IMR-90 (cell line): ENCODE measurements at regions not wholly inside any gene's neighbourhood (a gene's known extent, or its start where the extent isn't known, plus 50 kb on each side); places are given as distances from the start of the nearest gene placed in this dataset.

ENCODE experiments used
- ATAC-seq: fragments of 200-7000 bp; cut with Tn5 transposase; 2 replicates; pipeline ENCODE4 v1.9.1; 2020; ENCODE audit warnings: low read depth, mild to moderate bottlenecking, moderate library complexity
- BruUV-seq: library from RNA; stranded (reverse); fragments of 400-500 nt; replicated peaks from 2 replicates; lab custom pipeline; 2021; lab: Mats Ljungman, UMichigan
- CTCF ChIA-PET: fragments of 300-600 bp; formaldehyde crosslinking; extraction: SDS; loops from one replicate; lab custom pipeline; 2021; ENCODE audit warnings: antibody characterized with exemption; lab: Yijun Ruan, JAX
- POLR2A ChIA-PET: fragments of 300-600 bp; sonication (Branson Sonifier 250); formaldehyde crosslinking; loops from one replicate; lab custom pipeline; 2022; ENCODE audit warnings: antibody characterized with exemption; ENCODE audit not compliant: unreplicated experiment; lab: Charles Lee
- DNase-seq: peaks from one replicate; pipeline ENCODE4 v3.0.0; 2013
- H2AFZ ChIP-seq: replicated peaks from 2 replicates; pipeline ENCODE3; 2013; ENCODE audit warnings: low read length, mild to moderate bottlenecking; ENCODE audit not compliant: poor library complexity
- H2AK5ac ChIP-seq: 2 replicates; pipeline ENCODE4 v1.6.1; 2013; ENCODE audit warnings: low read depth, low read length, inconsistent platforms
- H2AK9ac ChIP-seq: replicated peaks from 2 replicates; pipeline ENCODE3; 2013; ENCODE audit warnings: mild to moderate bottlenecking, low read depth, low read length, moderate library complexity; ENCODE audit not compliant: poor library complexity
- H2BK120ac ChIP-seq: 2 replicates; pipeline ENCODE4 v1.6.1; 2013; ENCODE audit warnings: low read depth, low read length, inconsistent platforms
- H2BK15ac ChIP-seq: 3 replicates; pipeline ENCODE4 v1.6.1; 2013; ENCODE audit warnings: low read depth, low read length, inconsistent platforms
- H2BK20ac ChIP-seq: 2 replicates; pipeline ENCODE4 v1.6.1; 2013; ENCODE audit warnings: low read depth, mild to moderate bottlenecking, inconsistent platforms, low read length, moderate library complexity
- H2BK5ac ChIP-seq: 2 replicates; pipeline ENCODE4 v1.6.1; 2013; ENCODE audit warnings: mild to moderate bottlenecking, low read depth, low read length, inconsistent platforms; ENCODE audit not compliant: poor library complexity, severe bottlenecking
- H3K14ac ChIP-seq: replicated peaks from 2 replicates; pipeline ENCODE4 v1.6.1; 2013; ENCODE audit warnings: low read depth, low read length, inconsistent platforms
- H3K18ac ChIP-seq: 2 replicates; pipeline ENCODE4 v1.6.1; 2013; ENCODE audit warnings: low read depth, low read length, control low read depth
- H3K23ac ChIP-seq: 2 replicates; pipeline ENCODE4 v1.6.1; 2013; ENCODE audit warnings: low read depth, low read length, inconsistent platforms
- H3K27ac ChIP-seq: 2 replicates; pipeline ENCODE4 v1.5.1; 2013; ENCODE audit warnings: mild to moderate bottlenecking, control low read depth, low read length; ENCODE audit not compliant: insufficient read depth
- H3K27me3 ChIP-seq: 2 replicates; pipeline ENCODE4 v1.6.1; 2013; ENCODE audit warnings: low read length; ENCODE audit not compliant: control insufficient read depth, insufficient read depth
- H3K36me3 ChIP-seq: 2 replicates; pipeline ENCODE4 v1.6.1; 2013; ENCODE audit warnings: low read length, mixed read lengths; ENCODE audit not compliant: control insufficient read depth, insufficient read depth
- H3K4ac ChIP-seq: 2 replicates; pipeline ENCODE4 v1.6.1; 2013; ENCODE audit warnings: low read depth, low read length, inconsistent platforms
- H3K4me1 ChIP-seq: 2 replicates; pipeline ENCODE4 v1.6.1; 2013; ENCODE audit warnings: low read length, mixed read lengths; ENCODE audit not compliant: control insufficient read depth, insufficient read depth
- H3K4me2 ChIP-seq: 2 replicates; pipeline ENCODE4 v1.6.1; 2013; ENCODE audit warnings: low read depth, mild to moderate bottlenecking, control low read depth, low read length, moderate library complexity
- H3K4me3 ChIP-seq: 2 replicates; pipeline ENCODE4 v1.5.1; 2013; ENCODE audit warnings: low read depth, mild to moderate bottlenecking, control low read depth, low read length, moderate library complexity; ENCODE audit not compliant: insufficient read depth
- H3K56ac ChIP-seq: 2 replicates; pipeline ENCODE4 v1.6.1; 2013; ENCODE audit warnings: low read length, inconsistent platforms; ENCODE audit not compliant: insufficient read depth; ENCODE audit errors: extremely low read depth
- H3K79me1 ChIP-seq, 2 experiments: 2 replicates each; pipeline ENCODE4 v1.6.1; 2013; ENCODE audit warnings: low read length in 2 of 2, inconsistent platforms in 1 of 2, low read depth in 1 of 2
- H3K9ac ChIP-seq: 2 replicates; pipeline ENCODE4 v1.6.1; 2013; ENCODE audit warnings: low read depth, low read length, control low read depth
- H3K9me1 ChIP-seq: 2 replicates; pipeline ENCODE4 v1.6.1; 2013; ENCODE audit warnings: low read length, inconsistent platforms; ENCODE audit not compliant: insufficient read depth
- H3K9me3 ChIP-seq: 2 replicates; pipeline ENCODE4 v1.6.1; 2013; ENCODE audit warnings: low read length; ENCODE audit not compliant: control insufficient read depth, insufficient read depth
- H4K20me1 ChIP-seq: 2 replicates; pipeline ENCODE4 v1.6.1; 2013; ENCODE audit warnings: low read length, inconsistent platforms; ENCODE audit not compliant: insufficient read depth
- H4K5ac ChIP-seq: 2 replicates; pipeline ENCODE4 v1.6.1; 2013; ENCODE audit warnings: mild to moderate bottlenecking, low read depth, low read length, control low read depth
- H4K8ac ChIP-seq, 2 experiments: 2 replicates each; pipeline ENCODE4 v1.6.1; 2013; ENCODE audit warnings: low read depth in 2 of 2, low read length in 2 of 2, control low read depth in 1 of 2, inconsistent platforms in 1 of 2
- H4K91ac ChIP-seq: 2 replicates; pipeline ENCODE4 v1.6.1; 2013; ENCODE audit warnings: low read depth, low read length, inconsistent platforms; ENCODE audit not compliant: insufficient read depth
- BHLHE40 ChIP-seq: fragments of 150-350 bp; IDR thresholded peaks from 2 replicates; pipeline ENCODE4 v1.6.1; 2016; ENCODE audit warnings: mild to moderate bottlenecking, low read depth, low read length
- CEBPB ChIP-seq: IDR thresholded peaks from 2 replicates; pipeline ENCODE4 v1.6.1; 2012; ENCODE audit warnings: low read depth, low read length, improper control_type of control experiment
- CHD1 ChIP-seq: IDR thresholded peaks from 2 replicates; pipeline ENCODE4 v1.6.1; 2012; ENCODE audit warnings: low read depth, low read length, improper control_type of control experiment
- ELK1 ChIP-seq: fragments of 150-350 bp; IDR thresholded peaks from 2 replicates; pipeline ENCODE4 v1.6.1; 2016; ENCODE audit warnings: low read depth, mild to moderate bottlenecking, low read length, moderate library complexity, borderline replicate concordance
- MXI1 ChIP-seq: IDR thresholded peaks from 2 replicates; pipeline ENCODE4 v1.6.1; 2012; ENCODE audit warnings: low read depth, mild to moderate bottlenecking, low read length, moderate library complexity, borderline replicate concordance
- NFE2L2 ChIP-seq: fragments of 150-350 bp; IDR thresholded peaks from 2 replicates; pipeline ENCODE4 v1.6.1; 2016; ENCODE audit warnings: low read depth, mild to moderate bottlenecking, low read length
- POLR2A ChIP-seq: IDR thresholded peaks from 2 replicates; pipeline ENCODE4 v1.6.1; 2012; ENCODE audit warnings: mild to moderate bottlenecking, low read depth, low read length
- RCOR1 ChIP-seq: IDR thresholded peaks from 2 replicates; pipeline ENCODE4 v1.6.1; 2012; ENCODE audit warnings: mild to moderate bottlenecking, low read length, improper control_type of control experiment; ENCODE audit not compliant: insufficient replicate concordance
- RFX5 ChIP-seq: IDR thresholded peaks from 2 replicates; pipeline ENCODE4 v1.8.0; 2012; ENCODE audit warnings: low read depth, mild to moderate bottlenecking, low read length, moderate library complexity
- SMC3 ChIP-seq: fragments of 150-350 bp; IDR thresholded peaks from 2 replicates; pipeline ENCODE4 v1.6.1; 2016; ENCODE audit warnings: low read depth, mild to moderate bottlenecking, antibody characterized with exemption, low read length, moderate library complexity
- WGBS, 2 experiments: methylation state at CpG; one replicate each; pipeline versions ENCODE4 v1.1.5 to v1.1.7; 2013; ENCODE audit warnings: missing lambda C conversion rate in 2 of 2; ENCODE audit not compliant: insufficient read length in 1 of 2; ENCODE audit errors: extremely low coverage in 2 of 2; 5-methylcytosine and 5-hydroxymethylcytosine counted together
- dilution Hi-C: fragments of 300-500 bp; cut with HindIII; formaldehyde crosslinking; loops from one replicate; pipeline ENCODE4 v1.14.3; 2018; ENCODE audit warnings: low sequenced_read_pairs; ENCODE audit not compliant: unreplicated experiment
- in situ Hi-C: fragments of 300-500 bp; cut with MboI; formaldehyde crosslinking; loops from 3 replicates; pipeline ENCODE4 v1.14.3; 2019; ENCODE audit warnings: low sequenced_read_pairs, inconsistent platforms, mixed read lengths
- intact Hi-C: fragments of 100-400 bp; cut with micrococcal nuclease; formaldehyde crosslinking; loops from 2 replicates; pipeline ENCODE4 v1.10.0; 2022
- TF ChIP-seq, protein P1 (sequence below): conservative IDR thresholded peaks from 2 replicates; pipeline ENCODE4 v1.5.1; 2012; ENCODE audit warnings: mild to moderate bottlenecking, low read depth, low read length, improper control_type of control experiment

DNA sequence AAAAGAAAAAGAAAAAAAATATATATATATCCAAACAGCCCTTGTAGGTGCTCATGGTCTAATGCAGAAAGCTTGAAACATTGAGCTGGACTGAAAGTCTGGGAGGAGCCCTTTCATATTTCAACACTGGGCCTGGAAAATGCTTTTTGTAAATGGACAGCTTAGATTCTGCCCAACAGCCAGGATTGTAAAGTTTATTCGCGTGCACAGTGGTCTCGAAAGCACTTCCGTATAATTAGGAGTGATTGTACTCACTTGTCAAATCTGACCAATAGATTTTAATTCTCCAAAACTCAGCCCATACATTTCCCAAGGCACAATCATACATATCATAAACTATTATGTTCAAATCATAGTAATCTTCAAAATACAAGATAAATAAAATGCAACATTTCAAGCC, 260.1 kb downstream of the COL4A1 start:
- Histone ChIP-seq H3K18ac (no peak overlapping the region; the same call in 1 of the 2 replicates), H2BK15ac (no peak overlapping the region), H2AK5ac (no peak overlapping the region), H3K4ac (peak overlapping the region; percentile 58; the same call in 1 of the 2 replicates), H4K91ac (no peak overlapping the region), H2BK20ac (peak overlapping the region; percentile 65; the same call in 1 of the 2 replicates), H3K23ac (no peak overlapping the region), H3K4me1 (peaks cover 16% of the 10 kb centered on the region), H3K9me3 (no peaks in the 10 kb centered on the region), H3K79me1 (peaks cover 0 to 4% of the 10 kb centered on the region in 2 experiments; a peak in 1 of 4 replicates), H4K5ac (no peak overlapping the region), H3K4me2 (no peak overlapping the region), H3K27ac (no peak overlapping the region), H4K20me1 (no peaks in the 10 kb centered on the region), H3K14ac (no peak overlapping the region), H3K56ac (no peak overlapping the region), H3K27me3 (no peaks in the 10 kb centered on the region), H3K36me3 (no peaks in the 10 kb centered on the region), H4K8ac (no peak overlapping the region), H3K9ac (no peak overlapping the region), H2AK9ac (no peak overlapping the region), H2BK120ac (peak overlapping the region; percentile 43; the same call in 1 of the 2 replicates), H3K4me3 (no peak overlapping the region), H2BK5ac (no peak overlapping the region), H2AFZ (no peak overlapping the region), H3K9me1 (peaks cover 14% of the 10 kb centered on the region)
- DNase-seq (no peak), ATAC-seq (no peak)
- BruUV-seq, result no TSS peak
- dilution Hi-C loops (no loop called here), intact Hi-C loops (no loop called here), in situ Hi-C loops (no loop called here)
- WGBS, 2 experiments, result no CpG with 5 or more reads among the region's 4 CpGs
- TF ChIP-seq ELK1 (no peak), NFE2L2 (no peak), CEBPB (no peak), BHLHE40 (no peak), RFX5 (no peak), POLR2A (no peak), CHD1 (no peak), RCOR1 (no peak), SMC3 (no peak), MXI1 (no peak)
- TF ChIP-seq, protein P1, sequence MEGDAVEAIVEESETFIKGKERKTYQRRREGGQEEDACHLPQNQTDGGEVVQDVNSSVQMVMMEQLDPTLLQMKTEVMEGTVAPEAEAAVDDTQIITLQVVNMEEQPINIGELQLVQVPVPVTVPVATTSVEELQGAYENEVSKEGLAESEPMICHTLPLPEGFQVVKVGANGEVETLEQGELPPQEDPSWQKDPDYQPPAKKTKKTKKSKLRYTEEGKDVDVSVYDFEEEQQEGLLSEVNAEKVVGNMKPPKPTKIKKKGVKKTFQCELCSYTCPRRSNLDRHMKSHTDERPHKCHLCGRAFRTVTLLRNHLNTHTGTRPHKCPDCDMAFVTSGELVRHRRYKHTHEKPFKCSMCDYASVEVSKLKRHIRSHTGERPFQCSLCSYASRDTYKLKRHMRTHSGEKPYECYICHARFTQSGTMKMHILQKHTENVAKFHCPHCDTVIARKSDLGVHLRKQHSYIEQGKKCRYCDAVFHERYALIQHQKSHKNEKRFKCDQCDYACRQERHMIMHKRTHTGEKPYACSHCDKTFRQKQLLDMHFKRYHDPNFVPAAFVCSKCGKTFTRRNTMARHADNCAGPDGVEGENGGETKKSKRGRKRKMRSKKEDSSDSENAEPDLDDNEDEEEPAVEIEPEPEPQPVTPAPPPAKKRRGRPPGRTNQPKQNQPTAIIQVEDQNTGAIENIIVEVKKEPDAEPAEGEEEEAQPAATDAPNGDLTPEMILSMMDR, result no peak
- ChIA-PET POLR2A (no interaction called here), CTCF (no interaction called here)
